ENCODE measurements at regions not wholly inside any gene's neighbourhood (a gene's known extent, or its start where the extent isn't known, plus 50 kb on each side); places are given as distances from the start of the nearest gene placed in this dataset.

GRCh38 chr5:41638685-41639084, 128.3 kb upstream of the PLCXD3 start:
- 91 to 95% methylated on average over 3 of the region's 3 CpGs for WGBS, 2 donors
- no peak for ATAC-seq
- Histone ChIP-seq H3K4me3 (no peak overlapping the region), H3K4me1 (no peaks in the 10 kb centered on the region), H3K27ac (no peak overlapping the region), H3K27me3 (no peaks in the 10 kb centered on the region), H3K9me3 (no peaks in the 10 kb centered on the region), H3K36me3 (no peaks in the 10 kb centered on the region)
- no peak for DNase-seq
- TF ChIP-seq, protein P1, sequence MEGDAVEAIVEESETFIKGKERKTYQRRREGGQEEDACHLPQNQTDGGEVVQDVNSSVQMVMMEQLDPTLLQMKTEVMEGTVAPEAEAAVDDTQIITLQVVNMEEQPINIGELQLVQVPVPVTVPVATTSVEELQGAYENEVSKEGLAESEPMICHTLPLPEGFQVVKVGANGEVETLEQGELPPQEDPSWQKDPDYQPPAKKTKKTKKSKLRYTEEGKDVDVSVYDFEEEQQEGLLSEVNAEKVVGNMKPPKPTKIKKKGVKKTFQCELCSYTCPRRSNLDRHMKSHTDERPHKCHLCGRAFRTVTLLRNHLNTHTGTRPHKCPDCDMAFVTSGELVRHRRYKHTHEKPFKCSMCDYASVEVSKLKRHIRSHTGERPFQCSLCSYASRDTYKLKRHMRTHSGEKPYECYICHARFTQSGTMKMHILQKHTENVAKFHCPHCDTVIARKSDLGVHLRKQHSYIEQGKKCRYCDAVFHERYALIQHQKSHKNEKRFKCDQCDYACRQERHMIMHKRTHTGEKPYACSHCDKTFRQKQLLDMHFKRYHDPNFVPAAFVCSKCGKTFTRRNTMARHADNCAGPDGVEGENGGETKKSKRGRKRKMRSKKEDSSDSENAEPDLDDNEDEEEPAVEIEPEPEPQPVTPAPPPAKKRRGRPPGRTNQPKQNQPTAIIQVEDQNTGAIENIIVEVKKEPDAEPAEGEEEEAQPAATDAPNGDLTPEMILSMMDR (IDR thresholded peaks at IDR 0.05) = no peak
- intact Hi-C loops (cut with DNase I) = loop anchor here in 5 of 10 donors (10.0 kb wide), 3 partner anchors 364 to 734 kb away; partner anchors contain the start of gene C7 (in 2 of the 5)

- H3K27ac ChIP-seq = no peak overlapping the region
- no peak for DNase-seq
- no peak for ATAC-seq
- H3K9me3 ChIP-seq = no peaks in the 10 kb centered on the region
- TF ChIP-seq, protein P1 (IDR thresholded peaks at IDR 0.05) = peak in 2 of 9 donors; percentile 16 to 31
- H3K4me3 ChIP-seq = no peak overlapping the region
- no peaks in the 10 kb centered on the region for H3K36me3 ChIP-seq
- H3K4me1 ChIP-seq = no peaks in the 10 kb centered on the region
- intact Hi-C loops (cut with DNase I) = loop anchor here in 5 of 10 donors (10.0 kb wide), 3 partner anchors 363 to 733 kb away; partner anchors contain the start of gene C7 (in 2 of the 5)
- 76 to 77% methylated on average over 4 of the region's 4 CpGs for WGBS, 2 donors
- no peaks in the 10 kb centered on the region for H3K27me3 ChIP-seq
Observed at GRCh38 chr5:41637869-41638268, 127.5 kb upstream of the PLCXD3 start.

GRCh38 chr5:41637424-41637823, 127.0 kb upstream of the PLCXD3 start:
- Histone ChIP-seq H3K4me3 (no peak overlapping the region), H3K27me3 (no peaks in the 10 kb centered on the region), H3K36me3 (no peaks in the 10 kb centered on the region), H3K4me1 (no peaks in the 10 kb centered on the region), H3K27ac (no peak overlapping the region), H3K9me3 (no peaks in the 10 kb centered on the region)
- TF ChIP-seq, protein P1 (IDR thresholded peaks at IDR 0.05) = no peak
- 57 to 62% methylated on average over 8 of the region's 8 CpGs for WGBS, 2 donors
- DNase-seq (no peak), ATAC-seq (no peak)
- intact Hi-C loops (cut with DNase I) = loop anchor here in 5 of 10 donors (10.0 kb wide), 3 partner anchors 363 to 733 kb away; partner anchors contain the start of gene C7 (in 2 of the 5)

GRCh38 chr5:41636605-41637004, 126.2 kb upstream of the PLCXD3 start:
- 83 to 93% methylated on average over 2 of the region's 2 CpGs for WGBS, 2 donors
- Histone ChIP-seq H3K4me3 (no peak overlapping the region), H3K36me3 (no peaks in the 10 kb centered on the region), H3K27me3 (no peaks in the 10 kb centered on the region), H3K4me1 (no peaks in the 10 kb centered on the region), H3K9me3 (no peaks in the 10 kb centered on the region), H3K27ac (no peak overlapping the region)
- intact Hi-C loops (cut with DNase I) = loop anchor here in 5 of 10 donors (10.0 kb wide), 3 partner anchors 362 to 732 kb away; partner anchors contain the start of gene C7 (in 2 of the 5)
- TF ChIP-seq, protein P1 (IDR thresholded peaks at IDR 0.05) = peak in 4 of 9 donors; percentile 15 to 40 (median 20)
- DNase-seq (no peak), ATAC-seq (no peak)

All from heart right ventricle (tissue), 16 donors.